NCI-H345 treated with DMSO at 0.1 percent for 48 hours (cell line): ENCODE measurements at regions not wholly inside any gene's neighbourhood (a gene's known extent, or its start where the extent isn't known, plus 50 kb on each side); places are given as distances from the start of the nearest gene placed in this dataset.

Source experiments
- DNase-seq: peaks from one replicate; lab custom pipeline; 2025; ENCODE audit not compliant: unreplicated experiment; lab: John Stamatoyannopoulos, UW

DNA sequence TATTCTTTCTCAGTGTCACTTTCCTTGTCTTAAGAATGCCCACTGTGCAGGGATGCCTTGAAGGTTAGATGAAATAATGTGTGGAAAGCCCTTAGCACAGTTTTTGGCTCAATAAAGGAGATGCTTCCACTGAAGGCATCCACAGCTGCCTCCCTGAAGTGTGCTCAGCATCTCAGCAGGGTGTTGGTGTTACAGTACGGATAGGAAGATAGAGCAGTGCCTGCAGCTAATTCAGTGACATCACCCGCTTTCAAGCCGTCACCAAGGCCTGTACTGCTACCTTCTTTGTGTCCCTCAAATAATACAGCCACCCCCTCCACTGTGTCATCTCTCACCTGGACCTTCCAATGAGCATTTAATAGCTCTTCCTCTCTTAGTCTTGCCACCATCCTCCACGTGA lies 59.0 kb downstream of the NDUFS5 start:
- DNase-seq: no peak

DNA sequence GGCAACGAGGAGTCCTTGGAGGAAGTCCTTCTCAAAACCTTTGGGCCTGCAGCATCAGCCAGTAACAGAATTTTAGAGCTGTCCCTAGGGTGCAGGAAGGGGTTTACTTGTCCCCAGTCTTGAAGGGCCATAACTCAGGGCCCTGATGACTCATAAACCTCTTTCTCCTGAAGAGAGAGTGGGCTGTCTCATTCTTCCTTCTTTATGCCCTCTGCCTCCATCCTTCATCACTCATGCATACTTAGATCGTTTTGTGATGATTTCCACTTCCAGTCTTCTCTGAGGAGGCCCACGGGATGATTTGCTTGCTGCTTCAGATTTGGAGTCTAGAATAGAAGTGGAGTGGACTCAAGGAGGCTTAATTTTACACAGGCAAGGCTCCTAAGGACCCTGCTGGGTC lies 60.2 kb downstream of the NDUFS5 start:
- DNase-seq: no peak

DNA sequence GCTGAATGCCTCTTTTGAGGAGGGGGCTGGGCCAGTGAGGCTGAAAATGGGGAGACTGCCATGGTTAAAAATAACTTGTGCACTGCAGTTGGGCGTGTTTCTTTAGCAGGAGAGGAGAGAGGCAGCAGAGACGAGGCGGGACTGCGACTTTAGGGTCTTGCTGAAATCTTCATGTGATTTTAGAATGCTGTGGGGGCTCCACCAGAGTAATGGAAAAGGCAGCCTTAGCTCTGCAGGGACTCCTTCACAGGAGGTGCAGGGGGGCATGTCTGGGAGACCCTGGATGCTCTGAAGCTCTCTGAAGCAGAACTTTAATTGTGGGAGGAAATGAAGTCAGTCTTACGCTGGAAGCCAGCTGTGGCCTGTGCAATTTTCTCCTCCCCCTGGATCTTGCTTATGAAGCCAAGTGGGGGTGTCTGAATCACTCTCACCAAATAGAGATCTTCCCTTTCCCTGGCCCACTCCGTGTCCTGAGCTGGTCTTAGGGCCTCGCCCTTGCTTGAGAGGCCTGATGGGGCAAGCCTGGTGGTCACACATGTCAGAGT lies 60.8 kb downstream of the NDUFS5 start:
- no peak for DNase-seq

DNA sequence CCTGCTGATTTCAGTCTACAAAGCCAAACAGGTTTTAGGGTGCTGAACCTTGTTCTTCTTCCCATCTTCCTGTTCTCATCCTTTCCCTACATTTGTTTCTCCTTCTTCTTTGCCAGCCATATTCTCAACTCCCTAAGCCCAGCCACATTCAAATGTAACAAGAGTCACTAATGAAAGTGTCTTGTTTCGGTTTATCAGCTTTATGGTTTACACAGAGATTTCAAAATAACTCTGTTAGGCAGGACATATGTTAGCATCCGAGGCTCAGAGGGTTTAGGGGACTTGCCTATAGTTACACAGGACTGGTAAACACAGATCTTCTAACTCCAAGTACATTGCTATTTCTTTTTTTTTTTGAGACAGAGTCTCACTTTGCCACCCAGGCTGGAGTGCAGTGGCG lies 61.3 kb downstream of the NDUFS5 start:
- DNase-seq: no peak

DNA sequence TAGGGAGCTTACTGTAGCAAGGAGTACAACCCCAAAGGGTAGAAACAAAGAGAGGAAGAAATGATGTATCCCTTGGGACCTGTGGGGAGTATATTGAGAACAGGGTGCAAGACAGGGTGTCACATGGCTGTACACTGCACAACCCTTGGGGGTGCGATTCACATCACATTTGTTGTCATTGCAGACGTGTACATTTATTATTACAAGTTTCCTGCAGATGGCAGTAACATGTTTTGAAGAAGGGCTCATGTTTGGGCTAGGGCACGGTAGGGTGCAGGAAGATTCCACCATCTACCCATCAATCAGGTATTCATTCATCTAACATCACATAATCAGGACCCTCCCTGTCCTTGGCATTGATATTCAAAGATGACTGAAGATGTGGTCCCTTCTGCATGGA lies 62.5 kb downstream of the NDUFS5 start:
- DNase-seq: no peak

DNA sequence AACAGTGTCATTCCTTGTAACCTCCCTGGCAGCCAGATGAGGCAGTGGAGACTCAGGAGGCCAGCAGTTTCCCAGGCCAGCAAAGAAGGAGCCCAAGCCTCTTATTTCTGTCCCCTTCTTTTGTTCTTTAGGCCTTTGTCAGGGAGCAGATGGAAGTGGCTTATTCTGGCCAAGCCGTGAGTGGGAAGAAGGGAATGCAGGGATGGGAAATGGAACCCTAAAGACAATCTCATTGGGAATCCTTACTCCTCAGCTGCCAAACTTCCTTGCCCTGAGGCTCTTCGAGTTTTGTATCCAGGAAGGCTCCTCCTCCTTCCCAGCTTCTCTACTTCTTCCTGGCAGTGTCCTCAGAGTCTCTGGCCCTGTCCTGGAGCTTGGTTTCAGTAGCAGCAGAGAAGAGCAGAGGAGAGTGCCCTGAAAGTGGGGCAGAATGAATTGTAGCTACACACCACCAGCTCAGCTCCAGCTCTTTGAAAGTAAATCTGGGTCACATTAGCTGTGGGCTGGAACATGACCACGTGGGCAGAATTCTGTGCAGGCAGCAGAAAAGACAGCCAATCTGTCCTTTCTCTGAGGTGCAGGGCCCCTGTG lies 63.9 kb downstream of the NDUFS5 start:
- DNase-seq: no peak

DNA sequence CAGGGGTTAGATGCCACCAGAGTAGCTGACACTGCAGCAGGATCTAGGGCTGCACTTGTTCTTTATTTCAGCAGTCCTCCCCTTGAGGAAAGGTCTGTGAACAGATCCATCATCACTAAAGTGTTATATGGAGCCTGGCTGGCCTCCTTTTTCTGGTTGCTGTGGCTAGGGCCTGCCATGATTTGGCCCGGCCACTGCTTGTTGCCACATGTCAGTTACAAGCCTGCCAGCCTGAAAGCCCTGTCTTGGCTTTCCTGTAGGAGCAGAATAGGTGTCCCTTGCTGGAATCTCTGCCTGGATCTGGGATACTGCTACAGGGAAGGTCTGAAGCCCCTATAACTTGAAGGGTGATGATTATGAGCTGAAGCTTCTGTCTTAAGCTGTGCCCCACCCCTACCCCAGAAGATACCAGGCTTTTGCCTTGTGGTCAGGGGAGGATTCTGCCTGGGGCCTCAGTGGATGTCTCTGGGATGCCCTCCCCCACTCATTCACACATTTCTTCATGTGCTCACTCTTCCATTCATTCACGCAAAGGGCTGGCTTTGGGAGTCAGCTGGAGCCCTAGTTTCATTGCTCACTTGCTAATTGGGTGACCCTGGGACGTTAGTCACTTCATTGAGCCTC lies 64.7 kb downstream of the NDUFS5 start:
- no peak for DNase-seq

DNA sequence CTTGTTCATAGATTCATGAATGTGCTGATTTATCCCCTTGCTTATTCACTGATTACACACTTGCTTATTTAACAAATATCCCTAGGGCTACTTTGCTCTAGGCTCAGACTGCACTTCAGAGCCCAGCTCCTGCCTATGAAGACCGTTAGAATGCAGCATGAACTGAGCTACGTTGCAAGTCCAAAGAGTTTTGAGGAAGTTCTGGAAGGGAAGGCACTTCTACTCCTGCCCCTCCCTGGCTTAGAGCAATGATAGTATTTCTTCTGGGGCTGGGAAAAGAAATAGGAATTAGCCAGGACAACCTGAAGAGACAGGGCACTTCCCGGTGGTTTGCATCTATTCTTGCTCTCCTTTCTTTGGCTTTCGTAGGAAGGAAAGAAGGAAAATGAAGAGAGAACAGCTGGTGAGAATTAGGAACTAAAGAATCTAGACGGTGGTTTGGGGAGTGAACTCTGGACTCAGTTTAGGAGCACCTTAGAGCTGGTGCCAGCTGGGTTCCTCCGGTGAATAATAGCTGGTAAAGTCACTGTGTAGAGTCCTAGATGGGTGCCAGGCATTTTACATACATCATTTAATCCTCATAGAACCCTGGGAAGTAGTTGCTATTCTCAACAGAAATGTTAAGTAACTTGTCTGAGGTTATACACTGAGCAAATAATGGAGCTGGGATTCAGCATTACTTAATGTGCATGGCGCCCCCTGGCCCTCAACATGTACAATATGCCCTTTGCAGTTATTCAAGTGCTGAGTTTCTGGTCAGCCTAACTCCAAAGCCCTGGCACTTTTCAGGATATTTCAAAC lies 65.9 kb downstream of the NDUFS5 start:
- DNase-seq: peak; percentile 15

DNA sequence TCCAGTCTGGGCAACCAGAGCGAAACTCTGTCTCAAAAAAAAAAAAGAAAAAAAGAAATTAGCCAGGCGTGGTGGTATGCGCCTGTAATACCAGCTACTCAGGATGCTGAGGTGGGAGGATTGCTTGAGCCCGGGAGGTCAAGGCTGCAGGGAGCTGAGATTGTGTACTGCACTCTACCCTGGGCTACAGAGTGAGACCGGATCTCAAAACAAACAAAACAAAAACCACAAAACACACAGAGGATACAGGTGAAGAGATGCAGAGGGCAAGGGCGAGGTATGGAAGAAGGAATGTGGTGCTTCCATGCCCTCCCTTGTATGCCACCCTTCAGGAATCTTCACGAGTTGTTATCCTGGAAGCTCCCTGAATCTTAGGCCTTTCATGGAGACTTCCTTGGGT lies 68.5 kb downstream of the NDUFS5 start:
- no peak for DNase-seq

DNA sequence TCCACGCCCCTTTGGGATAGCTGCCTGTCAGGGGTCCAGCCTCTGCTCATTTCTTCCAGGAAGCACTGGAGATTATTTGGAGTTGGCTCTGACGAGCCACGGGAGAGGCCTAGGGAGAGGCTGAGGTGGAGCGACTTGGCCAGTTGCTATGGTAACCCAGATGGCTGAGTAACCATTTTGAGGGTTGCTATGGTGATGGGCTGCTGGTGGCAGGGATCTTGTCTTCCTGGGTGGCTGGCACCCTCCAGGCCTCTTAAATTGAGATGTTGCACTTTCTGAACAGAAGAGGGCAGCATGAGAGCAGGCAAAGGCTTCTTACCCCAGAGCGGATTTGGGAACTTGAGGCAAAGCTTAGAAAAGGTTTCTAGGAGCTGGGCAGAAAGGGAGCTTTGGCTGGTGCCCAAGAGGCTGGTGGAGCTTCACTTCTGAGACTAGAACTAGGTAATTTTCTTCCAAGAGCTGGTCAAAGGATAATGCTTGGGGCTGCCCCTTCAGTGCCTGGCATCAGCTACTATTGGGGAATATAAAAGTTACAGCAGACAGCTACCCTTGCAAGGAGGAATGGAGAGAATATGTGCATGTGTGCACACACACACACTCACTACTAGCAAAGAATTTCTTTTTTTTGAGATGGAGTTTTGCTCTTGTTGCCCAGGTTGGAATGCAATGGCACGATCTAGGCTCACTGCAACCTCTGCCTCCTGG lies 72.5 kb downstream of the NDUFS5 start:
- peak; percentile 63 for DNase-seq

DNA sequence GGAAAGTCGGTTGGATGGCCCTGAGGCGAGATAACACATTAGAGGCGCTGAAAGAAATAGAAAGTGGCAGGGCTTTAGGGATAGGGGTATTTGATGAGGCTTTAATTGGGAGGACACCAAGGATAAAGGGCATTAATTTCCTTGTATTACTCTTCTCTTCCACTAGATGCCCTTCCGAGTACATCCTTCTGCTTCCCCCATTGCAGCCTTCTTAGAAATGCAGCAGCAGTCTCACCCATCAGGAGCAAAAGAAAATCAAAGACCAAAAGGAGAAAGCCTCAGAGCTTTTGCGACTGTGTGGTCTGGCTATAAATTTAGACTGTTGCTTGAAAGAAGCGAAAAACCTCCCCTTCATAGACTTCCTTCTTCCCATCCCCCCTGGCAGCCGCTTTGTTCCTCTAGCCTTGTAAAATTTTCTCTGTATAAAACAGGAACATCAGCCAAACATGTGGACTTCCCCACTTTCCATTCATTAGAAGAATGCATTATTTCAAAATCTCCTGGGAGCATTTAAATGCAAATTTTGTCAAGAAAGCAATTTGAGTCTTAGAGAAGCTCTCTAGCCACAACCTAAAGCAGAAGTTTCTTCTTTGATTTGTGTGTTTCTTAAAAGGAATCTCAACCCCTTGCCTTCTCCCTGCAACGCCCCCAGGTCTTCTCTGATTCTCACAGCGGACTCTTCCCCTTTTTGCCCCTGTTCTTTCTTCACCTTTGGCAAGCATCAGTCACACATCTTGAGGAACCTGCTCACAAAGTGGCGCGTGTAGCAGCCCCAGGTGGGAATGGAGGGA lies 76.6 kb downstream of the NDUFS5 start:
- DNase-seq: peak; percentile 64

DNA sequence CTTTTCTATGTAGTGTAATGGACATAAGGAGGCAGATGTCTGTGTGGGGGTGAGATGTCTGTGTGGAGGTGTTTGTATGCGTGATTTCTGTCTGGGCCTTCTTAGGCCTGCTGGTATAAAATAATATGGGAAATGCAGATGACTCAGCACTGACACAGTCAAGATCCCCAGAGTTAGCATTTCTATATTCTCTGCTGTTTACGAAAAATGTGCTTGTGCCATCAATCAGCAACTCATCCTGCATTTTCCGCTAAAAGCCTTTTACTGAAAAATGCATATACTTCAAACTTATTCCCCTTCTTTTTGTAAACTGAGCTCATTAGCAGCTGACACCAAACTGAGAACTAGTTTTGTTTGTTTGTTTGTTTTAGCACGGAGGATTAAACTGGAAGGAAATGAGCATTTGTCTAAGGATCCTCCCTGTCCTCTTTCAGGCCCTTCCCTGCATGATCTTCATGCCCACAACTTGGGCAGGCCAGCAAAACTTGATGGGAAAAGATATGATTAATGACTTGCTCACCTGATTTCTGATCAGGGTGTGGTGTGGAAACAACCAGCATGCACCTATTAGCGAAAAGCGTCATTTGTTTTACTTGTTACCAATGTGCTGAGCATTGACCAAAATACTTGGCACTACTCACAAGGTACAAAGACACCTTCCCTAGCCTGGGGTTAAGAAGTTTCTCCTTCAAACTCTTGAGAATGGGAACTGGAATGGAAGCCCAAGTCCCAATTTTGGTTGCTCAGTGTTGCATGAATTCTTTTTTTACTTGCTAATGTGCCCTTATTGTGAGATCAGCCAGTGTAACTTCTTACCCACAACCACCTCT lies 77.4 kb downstream of the NDUFS5 start:
- no peak for DNase-seq

DNA sequence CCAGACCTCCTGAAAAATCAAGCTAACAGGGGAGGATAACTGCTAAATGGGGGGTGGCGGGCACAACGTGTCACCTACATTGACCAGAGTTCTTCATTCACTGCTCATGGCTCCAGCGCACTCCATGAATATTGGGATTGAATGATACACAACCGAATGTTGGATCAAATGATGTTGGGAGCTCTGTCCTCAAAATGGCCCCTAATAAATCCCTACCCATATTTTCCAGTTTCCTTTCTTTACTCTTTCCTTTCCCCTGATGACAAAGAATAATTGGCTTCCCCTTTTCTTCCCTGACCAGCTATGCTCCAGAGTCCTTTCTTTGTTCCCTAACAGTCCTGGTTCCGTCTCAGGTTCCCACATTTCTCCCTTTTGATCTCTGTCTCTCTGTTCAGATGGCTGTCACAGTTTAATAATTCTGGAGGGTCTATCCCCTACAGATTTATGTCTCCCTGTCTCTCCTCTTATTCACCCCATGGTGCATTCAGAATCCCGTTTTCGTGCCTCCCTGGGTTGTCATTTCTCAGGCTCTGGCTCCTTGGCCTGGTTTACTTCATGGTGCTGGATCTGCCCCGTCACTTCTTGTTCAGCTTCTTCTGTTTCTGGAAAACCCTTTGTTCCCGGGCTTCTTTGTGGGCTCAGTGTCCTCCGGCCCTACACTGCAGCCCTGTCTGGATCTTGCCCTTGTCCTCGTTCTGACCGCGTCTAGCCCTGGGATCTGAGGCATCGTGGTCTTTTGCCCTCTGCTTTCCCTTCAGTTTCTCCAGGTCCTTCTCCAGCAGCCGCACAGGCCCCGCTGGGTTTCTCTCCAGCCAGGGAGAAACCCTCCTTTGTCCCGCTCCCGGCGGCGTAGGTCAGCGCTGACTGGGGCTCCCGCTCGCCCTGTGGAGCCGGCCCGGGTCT lies 78.3 kb downstream of the NDUFS5 start:
- no peak for DNase-seq

DNA sequence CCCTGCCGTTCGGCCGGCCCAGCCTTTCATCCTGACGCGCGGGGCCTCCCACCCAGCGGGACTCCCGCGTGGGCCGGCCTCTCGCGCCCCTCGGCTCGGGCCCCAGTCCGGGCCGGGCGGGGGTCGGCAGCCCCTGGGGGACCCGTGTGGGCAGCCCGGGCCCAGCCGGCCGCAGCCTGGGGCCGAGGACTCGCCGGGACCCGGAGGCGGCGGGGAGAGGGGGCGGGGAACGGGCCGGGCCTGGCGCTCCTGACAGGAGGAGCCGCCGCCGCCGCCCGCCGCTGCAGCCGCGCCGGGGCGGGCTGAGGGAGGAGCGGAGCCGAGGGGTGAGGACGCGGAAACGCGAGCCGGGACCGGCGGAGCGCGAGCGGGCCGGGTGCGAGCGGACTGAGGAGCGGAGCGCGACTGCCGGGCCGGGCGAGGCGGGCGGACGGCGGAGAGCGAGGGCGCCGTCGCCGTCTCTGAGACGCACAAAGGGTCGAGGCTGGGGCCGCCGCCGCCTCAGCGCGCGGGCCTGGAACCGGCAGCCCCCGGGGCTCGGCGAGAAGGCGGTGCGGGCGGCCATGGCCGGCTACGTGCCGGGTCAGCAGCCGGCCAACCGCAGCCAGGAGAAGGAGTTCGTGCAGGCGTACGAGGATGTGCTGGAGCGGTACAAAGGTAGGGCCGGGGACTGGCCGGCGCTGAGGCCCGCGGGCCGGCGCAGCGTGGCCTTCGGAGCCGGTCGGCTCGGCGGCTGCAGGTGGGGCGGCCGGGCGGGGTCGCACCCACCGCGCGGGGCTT lies 79.1 kb downstream of the NDUFS5 start:
- DNase-seq: peak; percentile 23

DNA sequence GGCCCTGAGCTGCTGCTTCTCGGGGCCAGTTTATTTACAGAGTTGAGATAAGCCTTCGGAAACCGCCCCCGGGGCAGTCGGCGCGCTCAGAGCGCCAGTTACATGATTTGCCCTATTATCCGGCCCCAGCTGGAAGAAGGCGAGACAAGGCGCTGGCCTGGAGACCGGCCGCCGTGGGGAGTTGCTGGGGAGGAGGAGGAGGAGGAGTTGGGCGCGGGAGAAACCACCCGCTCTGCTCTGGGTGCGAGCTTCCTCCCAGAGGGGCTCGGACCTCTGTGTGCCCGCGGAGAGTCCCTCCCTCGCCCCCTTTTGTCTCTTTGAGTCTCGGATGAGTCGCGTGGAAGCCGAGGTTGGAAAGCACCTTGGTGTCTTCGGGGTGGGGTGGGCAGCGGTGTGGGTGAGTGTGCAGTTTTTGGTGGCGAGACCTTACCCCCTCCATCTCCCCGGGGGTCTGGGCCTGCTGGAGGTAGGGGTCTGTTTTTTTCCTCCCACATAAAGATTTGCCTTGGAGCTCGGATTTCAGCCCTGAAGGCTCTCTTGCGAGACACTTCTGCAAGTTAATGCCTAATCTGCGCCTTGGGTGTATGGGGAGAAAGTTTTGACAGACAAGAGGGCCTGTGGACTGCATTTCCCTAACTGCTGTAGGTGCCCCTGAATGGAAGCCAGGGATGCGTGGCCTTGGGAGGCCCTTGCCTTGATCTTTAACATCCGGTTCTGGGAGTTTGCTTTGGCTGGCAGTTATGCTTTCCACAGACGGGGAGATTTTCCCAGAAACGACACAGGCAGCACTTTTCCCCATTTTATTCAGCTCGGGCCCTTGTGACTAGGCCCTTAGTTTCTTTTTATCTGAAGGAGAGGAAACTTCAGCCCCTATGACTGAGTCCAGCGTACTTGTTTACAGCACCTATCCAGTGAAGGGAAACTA lies 80.0 kb downstream of the NDUFS5 start:
- no peak for DNase-seq

DNA sequence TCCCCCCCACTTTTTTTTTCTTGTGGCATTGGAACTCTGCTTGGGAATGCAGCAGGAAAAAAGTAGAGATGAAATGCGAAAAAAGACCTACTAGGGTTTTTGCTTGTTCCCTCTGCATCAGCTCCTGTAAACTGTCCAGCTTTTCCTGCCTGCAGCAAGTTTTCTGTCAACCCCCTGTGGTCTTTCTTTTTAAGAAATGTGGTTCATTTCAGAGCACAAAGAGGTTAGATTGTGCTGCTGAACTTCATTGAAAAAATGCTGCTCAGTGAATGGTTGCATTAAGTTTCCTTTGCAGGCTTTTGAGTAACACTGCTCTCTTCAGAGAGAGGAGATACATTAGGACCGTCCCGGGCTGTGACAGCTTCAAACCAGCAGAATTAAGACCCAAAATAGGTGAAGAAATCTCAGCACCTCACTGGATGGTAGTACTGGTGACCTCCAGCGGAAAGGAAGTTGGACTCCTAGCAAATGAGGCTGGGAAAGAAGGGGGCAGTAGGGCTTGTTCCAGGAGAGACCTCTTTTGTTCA lies 80.7 kb downstream of the NDUFS5 start:
- no peak for DNase-seq
